A673 (cell line): ENCODE measurements at regions not wholly inside any gene's neighbourhood (a gene's known extent, or its start where the extent isn't known, plus 50 kb on each side); places are given as distances from the start of the nearest gene placed in this dataset.

Source experiments
- EZH2 ChIP-seq: fragments of 200-600 bp; sonication (generic); IDR thresholded peaks from 2 replicates; pipeline ENCODE4 v1.6.1; 2017; ENCODE audit warnings: borderline replicate concordance, low read depth, mild to moderate bottlenecking, mixed read lengths, antibody characterized with exemption, low read length; ENCODE audit not compliant: poor library complexity, severe bottlenecking
- TF ChIP-seq, protein P1 (sequence below): fragments of 300-800, 200-600 bp; sonication (generic); conservative IDR thresholded peaks from 2 replicates; pipeline ENCODE4 v1.5.1; 2017; ENCODE audit warnings: low read depth, mild to moderate bottlenecking, antibody characterized with exemption, low read length, moderate library complexity, mixed read lengths

DNA sequence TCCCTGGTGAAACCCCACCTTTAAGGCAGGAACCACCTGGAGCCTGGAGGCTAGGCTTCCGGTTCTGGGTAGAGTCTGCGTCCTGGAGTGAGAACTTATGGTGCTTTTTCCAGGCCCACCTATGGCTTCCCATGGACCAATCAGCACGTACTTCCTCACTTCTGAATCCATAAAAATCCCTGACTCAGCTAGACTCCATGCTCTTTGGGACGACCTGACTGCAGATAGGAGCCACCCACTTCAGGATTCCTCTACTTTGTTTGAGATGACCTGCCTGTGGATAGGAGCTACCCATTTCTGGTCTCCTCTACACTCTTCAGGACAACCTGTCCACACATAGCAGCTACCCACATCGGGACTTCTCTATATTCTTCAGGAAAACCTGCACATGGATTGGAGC lies 168.8 kb upstream of the IRX2 start:
- TF ChIP-seq EZH2: no peak
- TF ChIP-seq, protein P1, sequence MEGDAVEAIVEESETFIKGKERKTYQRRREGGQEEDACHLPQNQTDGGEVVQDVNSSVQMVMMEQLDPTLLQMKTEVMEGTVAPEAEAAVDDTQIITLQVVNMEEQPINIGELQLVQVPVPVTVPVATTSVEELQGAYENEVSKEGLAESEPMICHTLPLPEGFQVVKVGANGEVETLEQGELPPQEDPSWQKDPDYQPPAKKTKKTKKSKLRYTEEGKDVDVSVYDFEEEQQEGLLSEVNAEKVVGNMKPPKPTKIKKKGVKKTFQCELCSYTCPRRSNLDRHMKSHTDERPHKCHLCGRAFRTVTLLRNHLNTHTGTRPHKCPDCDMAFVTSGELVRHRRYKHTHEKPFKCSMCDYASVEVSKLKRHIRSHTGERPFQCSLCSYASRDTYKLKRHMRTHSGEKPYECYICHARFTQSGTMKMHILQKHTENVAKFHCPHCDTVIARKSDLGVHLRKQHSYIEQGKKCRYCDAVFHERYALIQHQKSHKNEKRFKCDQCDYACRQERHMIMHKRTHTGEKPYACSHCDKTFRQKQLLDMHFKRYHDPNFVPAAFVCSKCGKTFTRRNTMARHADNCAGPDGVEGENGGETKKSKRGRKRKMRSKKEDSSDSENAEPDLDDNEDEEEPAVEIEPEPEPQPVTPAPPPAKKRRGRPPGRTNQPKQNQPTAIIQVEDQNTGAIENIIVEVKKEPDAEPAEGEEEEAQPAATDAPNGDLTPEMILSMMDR: no peak
